Fibroblast of lung (primary cell): ENCODE measurements at regions not wholly inside any gene's neighbourhood (a gene's known extent, or its start where the extent isn't known, plus 50 kb on each side); places are given as distances from the start of the nearest gene placed in this dataset.

Source experiments
- CTCF ChIP-seq, 2 donors: IDR thresholded peaks in 1 of 2; conservative IDR thresholded peaks in 1 of 2; 1 replicate in 1 of 2; 2 replicates in 1 of 2; pipeline ENCODE4 v1.5.1; 2011 to 2012; ENCODE audit warnings: low read length in 2 of 2, control low read depth in 1 of 2, inconsistent platforms in 1 of 2, low read depth in 1 of 2, mild to moderate bottlenecking in 1 of 2
- EZH2 ChIP-seq: IDR thresholded peaks from 2 replicates; pipeline ENCODE4 v1.5.1; 2012; ENCODE audit warnings: low read length, control low read depth, mild to moderate bottlenecking; ENCODE audit errors: missing control alignments

DNA sequence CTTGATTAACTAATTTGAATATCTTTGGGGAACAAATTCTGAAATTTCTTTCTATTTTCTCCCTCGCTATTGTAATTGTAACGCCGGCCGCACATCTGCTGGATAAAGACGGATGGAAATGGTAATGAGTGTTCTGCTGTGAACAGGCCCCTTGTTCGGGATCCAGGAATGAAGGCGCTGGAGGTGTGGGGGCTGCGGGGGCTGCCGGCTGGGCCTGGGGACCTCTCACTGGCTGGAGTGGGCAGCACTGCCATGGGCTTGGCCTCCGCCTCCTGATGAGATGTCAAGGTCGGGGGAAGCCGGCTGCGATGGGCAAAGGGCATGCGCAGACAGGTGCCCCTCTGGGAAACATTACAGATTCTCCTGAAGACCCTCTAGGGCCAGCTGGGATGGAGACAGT, 175.4 kb downstream of the PHETA1 start:
- TF ChIP-seq CTCF (conservative IDR thresholded peaks at IDR 0.05 in 1 of 2, IDR thresholded peaks at IDR 0.05 in 1 of 2; ENCODE audit: low read depth in 1 of 2, low read length in 2 of 2) (no peak), EZH2 (no peak)
